ENCODE measurements at regions not wholly inside any gene's neighbourhood (a gene's known extent, or its start where the extent isn't known, plus 50 kb on each side); places are given as distances from the start of the nearest gene placed in this dataset.

DNA sequence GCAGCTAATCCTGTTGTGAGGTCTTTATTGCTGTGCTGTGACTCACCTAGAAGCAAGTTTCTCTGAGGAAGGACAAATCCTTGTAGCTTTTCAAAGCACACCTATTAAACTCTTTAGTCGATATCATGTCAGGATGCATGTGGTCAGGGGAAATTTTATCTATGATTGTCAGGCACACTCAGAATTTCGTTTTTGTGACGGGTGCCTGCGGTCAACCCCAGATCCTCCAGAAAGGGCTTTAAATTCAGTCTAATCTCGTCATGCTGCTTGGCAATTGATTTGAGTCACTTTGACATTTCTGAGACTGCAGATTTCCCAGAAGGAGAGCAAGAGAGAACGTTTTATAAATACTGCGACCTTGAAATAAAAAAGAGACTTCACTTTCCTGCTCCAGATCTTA, 316.9 kb downstream of the FGF9 start (continued):
- TF ChIP-seq ZNF384 (IDR thresholded peaks at IDR 0.05; ENCODE audit: low read depth, low read length), result no peak
- no peak for TF ChIP-seq SIX5 (IDR thresholded peaks at IDR 0.05; ENCODE audit: borderline replicate concordance in 1 of 2, insufficient read depth in 1 of 2, low read depth in 1 of 2, low read length in 2 of 2)
- TF ChIP-seq ERF (CRISPR knock-in tag; IDR thresholded peaks at IDR 0.05), result no peak
- no peak for TF ChIP-seq CC2D1A (IDR thresholded peaks at IDR 0.05)
- TF ChIP-seq SMARCA4 (IDR thresholded peaks at IDR 0.05), result peak; percentile 83
- TF ChIP-seq MIER1 (IDR thresholded peaks at IDR 0.05; ENCODE audit: low read depth), result no peak
- TF ChIP-seq SAP30 (IDR thresholded peaks at IDR 0.05; ENCODE audit: borderline replicate concordance, insufficient read depth, low read depth, low read length, poor library complexity, severe bottlenecking), result no peak
- no peak for TF ChIP-seq ZBTB34 (CRISPR knock-in tag; IDR thresholded peaks at IDR 0.05)
- no peak for TF ChIP-seq GTF3C2 (IDR thresholded peaks at IDR 0.05; ENCODE audit: borderline replicate concordance, extremely low read depth, insufficient read length)
- TF ChIP-seq HOXB6 (CRISPR knock-in tag; IDR thresholded peaks at IDR 0.05; ENCODE audit: borderline replicate concordance), result no peak
- TF ChIP-seq, protein P1, sequence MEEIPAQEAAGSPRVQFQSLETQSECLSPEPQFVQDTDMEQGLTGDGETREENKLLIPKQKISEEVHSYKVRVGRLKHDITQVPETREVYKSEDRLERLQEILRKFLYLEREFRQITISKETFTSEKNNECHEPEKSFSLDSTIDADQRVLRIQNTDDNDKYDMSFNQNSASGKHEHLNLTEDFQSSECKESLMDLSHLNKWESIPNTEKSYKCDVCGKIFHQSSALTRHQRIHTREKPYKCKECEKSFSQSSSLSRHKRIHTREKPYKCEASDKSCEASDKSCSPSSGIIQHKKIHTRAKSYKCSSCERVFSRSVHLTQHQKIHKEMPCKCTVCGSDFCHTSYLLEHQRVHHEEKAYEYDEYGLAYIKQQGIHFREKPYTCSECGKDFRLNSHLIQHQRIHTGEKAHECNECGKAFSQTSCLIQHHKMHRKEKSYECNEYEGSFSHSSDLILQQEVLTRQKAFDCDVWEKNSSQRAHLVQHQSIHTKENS (CRISPR knock-in tag; IDR thresholded peaks at IDR 0.05), result no peak
- TF ChIP-seq ZC3H4 (CRISPR knock-in tag; IDR thresholded peaks at IDR 0.05; ENCODE audit: borderline replicate concordance), result no peak
- TF ChIP-seq ZKSCAN1 (IDR thresholded peaks at IDR 0.05; ENCODE audit: low read depth, low read length), result no peak
- no peak for TF ChIP-seq CLOCK (CRISPR knock-in tag; IDR thresholded peaks at IDR 0.05; ENCODE audit: borderline replicate concordance)
- TF ChIP-seq, protein P2, sequence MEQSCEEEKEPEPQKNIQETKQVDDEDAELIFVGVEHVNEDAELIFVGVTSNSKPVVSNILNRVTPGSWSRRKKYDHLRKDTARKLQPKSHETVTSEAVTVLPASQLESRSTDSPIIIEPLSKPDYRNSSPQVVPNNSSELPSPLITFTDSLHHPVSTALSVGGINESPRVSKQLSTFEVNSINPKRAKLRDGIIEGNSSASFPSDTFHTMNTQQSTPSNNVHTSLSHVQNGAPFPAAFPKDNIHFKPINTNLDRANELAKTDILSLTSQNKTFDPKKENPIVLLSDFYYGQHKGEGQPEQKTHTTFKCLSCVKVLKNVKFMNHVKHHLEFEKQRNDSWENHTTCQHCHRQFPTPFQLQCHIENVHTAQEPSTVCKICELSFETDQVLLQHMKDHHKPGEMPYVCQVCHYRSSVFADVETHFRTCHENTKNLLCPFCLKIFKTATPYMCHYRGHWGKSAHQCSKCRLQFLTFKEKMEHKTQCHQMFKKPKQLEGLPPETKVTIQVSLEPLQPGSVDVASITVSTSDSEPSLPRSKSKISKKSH (CRISPR knock-in tag; IDR thresholded peaks at IDR 0.05), result no peak
- no peak for TF ChIP-seq HSF4 (CRISPR knock-in tag; IDR thresholded peaks at IDR 0.05; ENCODE audit: borderline replicate concordance)
- no peak for TF ChIP-seq ZNF274 (IDR thresholded peaks at IDR 0.05; ENCODE audit: borderline replicate concordance, low read depth, low read length)
- TF ChIP-seq BDP1 (IDR thresholded peaks at IDR 0.05; ENCODE audit: insufficient read depth, insufficient read length), result no peak
